ENCODE measurements at regions not wholly inside any gene's neighbourhood (a gene's known extent, or its start where the extent isn't known, plus 50 kb on each side); places are given as distances from the start of the nearest gene placed in this dataset.

DNA sequence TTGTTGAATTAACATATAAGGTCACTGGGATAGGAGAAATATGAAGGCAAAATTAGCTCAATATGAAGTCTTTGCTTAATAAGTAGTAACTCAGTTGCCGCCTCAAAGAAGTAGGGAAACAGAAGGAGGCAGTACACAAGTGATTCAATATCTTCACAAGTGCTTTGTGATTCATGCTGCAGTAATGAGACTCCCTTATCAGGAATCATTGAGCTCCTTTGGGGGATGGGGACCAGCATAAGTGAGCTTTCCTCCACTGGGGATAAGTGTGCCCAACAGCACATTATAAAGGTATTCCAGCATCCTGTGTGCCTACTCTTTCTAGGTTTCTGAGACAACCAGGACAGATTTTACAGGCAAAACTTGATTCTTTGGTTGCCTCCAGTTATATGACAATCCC is 323.4 kb upstream of the UBE2E3 start:
- DNase-seq (ENCODE audit: low read depth) = peak; percentile 54
- TF ChIP-seq, protein P1, sequence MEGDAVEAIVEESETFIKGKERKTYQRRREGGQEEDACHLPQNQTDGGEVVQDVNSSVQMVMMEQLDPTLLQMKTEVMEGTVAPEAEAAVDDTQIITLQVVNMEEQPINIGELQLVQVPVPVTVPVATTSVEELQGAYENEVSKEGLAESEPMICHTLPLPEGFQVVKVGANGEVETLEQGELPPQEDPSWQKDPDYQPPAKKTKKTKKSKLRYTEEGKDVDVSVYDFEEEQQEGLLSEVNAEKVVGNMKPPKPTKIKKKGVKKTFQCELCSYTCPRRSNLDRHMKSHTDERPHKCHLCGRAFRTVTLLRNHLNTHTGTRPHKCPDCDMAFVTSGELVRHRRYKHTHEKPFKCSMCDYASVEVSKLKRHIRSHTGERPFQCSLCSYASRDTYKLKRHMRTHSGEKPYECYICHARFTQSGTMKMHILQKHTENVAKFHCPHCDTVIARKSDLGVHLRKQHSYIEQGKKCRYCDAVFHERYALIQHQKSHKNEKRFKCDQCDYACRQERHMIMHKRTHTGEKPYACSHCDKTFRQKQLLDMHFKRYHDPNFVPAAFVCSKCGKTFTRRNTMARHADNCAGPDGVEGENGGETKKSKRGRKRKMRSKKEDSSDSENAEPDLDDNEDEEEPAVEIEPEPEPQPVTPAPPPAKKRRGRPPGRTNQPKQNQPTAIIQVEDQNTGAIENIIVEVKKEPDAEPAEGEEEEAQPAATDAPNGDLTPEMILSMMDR (conservative IDR thresholded peaks at IDR 0.05; ENCODE audit: low read depth, low read length) = no peak
- H3K4me3 ChIP-seq (ENCODE audit: low read depth, low read length) = no peak overlapping the region

DNA sequence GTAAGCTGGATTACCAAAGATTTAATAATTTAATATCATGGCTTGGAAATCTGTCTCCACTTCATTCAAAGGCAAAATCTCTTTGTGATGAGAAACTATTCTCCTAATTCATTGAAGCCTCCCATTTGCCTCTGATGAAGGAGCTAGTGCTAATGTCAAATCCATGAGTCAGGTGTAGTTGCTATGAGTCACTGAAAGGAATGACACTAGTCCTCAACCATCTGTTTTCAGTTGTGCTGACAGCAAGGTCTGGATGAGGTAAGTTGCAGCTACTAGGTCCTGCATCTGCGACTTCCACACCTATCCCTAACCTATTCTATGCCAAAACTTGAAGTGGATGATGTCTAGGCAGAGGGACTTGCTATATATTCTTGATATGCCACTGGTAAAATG is 324.0 kb upstream of the UBE2E3 start:
- H3K4me3 ChIP-seq (ENCODE audit: low read depth, low read length) = no peak overlapping the region
- peak; percentile 88 for DNase-seq (ENCODE audit: low read depth)
- TF ChIP-seq, protein P1 (conservative IDR thresholded peaks at IDR 0.05; ENCODE audit: low read depth, low read length) = no peak

DNA sequence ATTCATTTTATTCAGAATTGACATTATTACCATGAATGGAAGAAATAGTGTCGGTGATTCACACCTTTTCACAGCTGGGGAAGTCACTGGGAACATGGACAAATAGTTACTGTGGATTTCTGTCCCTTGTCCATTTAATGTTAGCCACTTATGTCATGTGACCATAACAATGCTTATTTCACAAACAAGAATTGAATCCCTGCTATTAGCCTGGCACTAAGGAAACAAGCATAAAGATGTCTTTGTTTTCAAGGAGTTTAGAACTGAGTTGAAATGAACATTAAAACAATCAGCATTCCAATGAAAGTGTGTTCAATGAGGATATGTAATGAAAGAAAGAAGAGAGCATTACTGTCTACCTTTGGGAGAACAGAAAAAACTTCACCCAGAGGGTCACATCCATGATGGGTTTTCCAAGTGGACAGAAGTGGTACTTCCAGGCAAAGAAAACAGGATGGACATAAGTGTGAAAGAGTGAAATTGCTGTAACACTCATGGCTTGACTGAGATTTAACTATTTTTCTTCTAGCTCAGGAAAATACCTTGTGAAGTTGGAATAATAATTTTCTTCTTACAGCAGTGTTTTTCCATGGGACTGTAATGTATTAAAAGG is 324.5 kb upstream of the UBE2E3 start:
- DNase-seq (ENCODE audit: low read depth) = no peak
- H3K4me3 ChIP-seq (ENCODE audit: low read depth, low read length) = no peak overlapping the region
- TF ChIP-seq, protein P1 (conservative IDR thresholded peaks at IDR 0.05; ENCODE audit: low read depth, low read length) = peak; percentile 33

DNA sequence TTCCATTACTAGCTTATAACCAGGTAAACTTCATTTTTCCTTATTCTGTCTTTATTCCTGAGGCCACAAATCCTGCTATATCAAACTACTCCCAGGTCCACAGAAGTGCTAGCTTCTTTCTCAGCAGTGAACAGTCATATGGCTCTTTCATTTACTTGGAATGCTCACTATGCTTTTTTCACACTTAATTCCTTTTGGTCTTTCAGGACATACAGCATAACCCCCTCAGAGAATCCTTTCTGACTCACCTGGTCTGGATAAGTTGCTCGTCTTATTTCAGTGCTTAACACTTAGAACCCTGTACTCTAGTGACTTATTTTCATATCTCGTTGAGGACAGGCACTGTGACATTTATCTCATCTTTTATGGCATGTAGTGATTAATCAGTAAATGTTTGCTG is 325.0 kb upstream of the UBE2E3 start:
- TF ChIP-seq, protein P1 (conservative IDR thresholded peaks at IDR 0.05; ENCODE audit: low read depth, low read length) = no peak
- no peak overlapping the region for H3K4me3 ChIP-seq (ENCODE audit: low read depth, low read length)
- DNase-seq (ENCODE audit: low read depth) = no peak

DNA sequence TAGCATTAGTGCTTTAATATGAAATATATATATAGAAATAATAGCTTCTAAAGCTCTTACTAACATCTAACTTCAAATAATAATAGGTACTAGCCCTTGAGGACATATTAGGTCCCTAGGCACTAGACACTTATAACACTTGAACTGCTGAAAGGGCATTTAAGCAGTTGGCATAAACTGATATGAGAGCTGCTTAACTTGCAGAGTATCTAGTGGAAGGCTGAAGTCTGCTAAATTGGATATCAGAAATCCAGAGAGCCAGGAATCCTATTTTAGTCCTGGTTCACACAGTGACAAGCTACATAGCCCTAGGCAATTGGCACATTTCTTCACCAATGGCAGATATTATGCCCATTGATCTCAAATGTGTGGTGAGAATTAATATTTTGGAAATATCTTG is 326.9 kb upstream of the UBE2E3 start:
- TF ChIP-seq, protein P1 (conservative IDR thresholded peaks at IDR 0.05; ENCODE audit: low read depth, low read length) = no peak
- H3K4me3 ChIP-seq (ENCODE audit: low read depth, low read length) = no peak overlapping the region
- DNase-seq (ENCODE audit: low read depth) = no peak

DNA sequence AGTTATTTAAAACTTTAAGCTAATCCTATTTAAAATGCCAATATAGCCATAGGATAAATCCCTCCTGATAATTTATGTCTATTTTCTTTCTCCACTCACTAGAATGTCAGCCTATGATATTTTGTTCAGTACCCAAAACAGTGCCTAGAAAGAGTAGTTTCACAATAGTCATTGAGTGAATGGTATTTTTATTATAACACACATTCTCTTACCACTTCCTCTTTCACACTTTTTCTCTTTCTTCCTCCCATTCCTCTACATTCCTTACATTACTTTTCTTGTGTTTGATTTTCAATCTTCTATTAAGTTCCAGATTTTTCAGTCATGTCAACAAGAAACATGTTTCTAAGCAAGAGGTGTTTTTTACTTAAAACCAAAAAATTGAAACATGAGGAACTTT is 327.6 kb upstream of the UBE2E3 start:
- no peak overlapping the region for H3K4me3 ChIP-seq (ENCODE audit: low read depth, low read length)
- no peak for DNase-seq (ENCODE audit: low read depth)
- TF ChIP-seq, protein P1 (conservative IDR thresholded peaks at IDR 0.05; ENCODE audit: low read depth, low read length) = no peak

DNA sequence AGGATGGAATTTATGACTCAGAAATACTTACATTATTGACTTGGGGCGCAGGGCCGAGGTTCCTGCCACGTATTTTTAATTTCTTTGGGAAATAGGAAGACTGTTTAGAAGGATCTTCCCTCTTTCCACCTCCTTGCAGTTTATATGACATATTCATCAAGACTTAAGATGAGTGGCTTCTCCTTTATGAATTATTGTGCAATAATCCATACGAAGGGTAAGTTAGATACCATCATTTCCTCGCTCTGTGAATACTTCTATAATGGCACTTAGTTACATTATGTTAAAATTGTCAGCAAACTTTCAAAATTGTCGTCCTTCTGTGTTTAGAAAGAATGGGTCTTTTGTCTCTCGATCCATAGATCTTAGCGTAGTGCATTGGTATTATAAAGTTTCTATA is 328.8 kb upstream of the UBE2E3 start:
- TF ChIP-seq, protein P1 (conservative IDR thresholded peaks at IDR 0.05; ENCODE audit: low read depth, low read length) = no peak
- H3K4me3 ChIP-seq (ENCODE audit: low read depth, low read length) = no peak overlapping the region
- no peak for DNase-seq (ENCODE audit: low read depth)
